Ishikawa (cell line): ENCODE measurements at regions not wholly inside any gene's neighbourhood (a gene's known extent, or its start where the extent isn't known, plus 50 kb on each side); places are given as distances from the start of the nearest gene placed in this dataset.

Source experiments
- TAF1 ChIP-seq: IDR thresholded peaks from 2 replicates; pipeline ENCODE4 v1.6.1; 2012; ENCODE audit warnings: low read depth, mild to moderate bottlenecking
- TCF12 ChIP-seq: IDR thresholded peaks from 2 replicates; pipeline ENCODE4 v1.6.1; 2012; ENCODE audit warnings: low read depth
- TEAD4 ChIP-seq: IDR thresholded peaks from 2 replicates; pipeline ENCODE4 v1.6.1; 2012
- YY1 ChIP-seq: IDR thresholded peaks from 2 replicates; pipeline ENCODE4 v1.6.1; 2012; ENCODE audit warnings: low read depth

- TF ChIP-seq TAF1 (no peak), TCF12 (no peak), YY1 (no peak), TEAD4 (no peak)
Observed at GRCh38 chr12:46944088-46944487, 118.3 kb upstream of the SLC38A4 start.
